Sigmoid colon (tissue), 3 donors: ENCODE measurements at regions not wholly inside any gene's neighbourhood (a gene's known extent, or its start where the extent isn't known, plus 50 kb on each side); places are given as distances from the start of the nearest gene placed in this dataset.

ENCODE experiments used
- CTCF ChIP-seq, 4 experiments: fragments of 450-650 bp in 3 of 4; fragments of 200-600 bp in 1 of 4; IDR thresholded peaks; one replicate each; pipeline ENCODE4 v1.5.1; 2016 to 2019; ENCODE audit warnings: antibody characterized with exemption in 4 of 4, mild to moderate bottlenecking in 3 of 4, moderate library complexity in 2 of 4
- POLR2A ChIP-seq, 2 donors: fragments of 450-650 bp; IDR thresholded peaks; one replicate each; pipeline ENCODE4 v1.6.1; 2016; ENCODE audit warnings: antibody characterized with exemption in 2 of 2, mild to moderate bottlenecking in 2 of 2, moderate library complexity in 2 of 2

- TF ChIP-seq POLR2A (IDR thresholded peaks at IDR 0.05) (no peak), CTCF (IDR thresholded peaks at IDR 0.05) (no peak)
Measured at GRCh38 chr5:30918171-30918570, 275.3 kb upstream of the CDH6 start.
